Endodermal cell (in vitro differentiated cells): ENCODE measurements at regions not wholly inside any gene's neighbourhood (a gene's known extent, or its start where the extent isn't known, plus 50 kb on each side); places are given as distances from the start of the nearest gene placed in this dataset.
A peak's percentile ranks its signal among the peaks of the same experiment; 100 is the strongest.

Experiments
- DNase-seq: peaks from one replicate; pipeline ENCODE4 v3.0.0-alpha.2; 2017
- H3K27ac ChIP-seq: 2 replicates; pipeline ENCODE4 v1.5.1; 2013; ENCODE audit warnings: mild to moderate bottlenecking, low read depth, low read length, moderate library complexity
- H3K27me3 ChIP-seq: 2 replicates; pipeline ENCODE4 v1.6.1; 2013; ENCODE audit warnings: mild to moderate bottlenecking, low read length, moderate library complexity; ENCODE audit not compliant: insufficient read depth, control insufficient read depth, poor library complexity, severe bottlenecking
- H3K36me3 ChIP-seq: 2 replicates; pipeline ENCODE4 v1.7.0; 2013; ENCODE audit warnings: mild to moderate bottlenecking, low read length, moderate library complexity; ENCODE audit not compliant: control insufficient read depth, insufficient read depth
- H3K4me1 ChIP-seq: one replicate; pipeline ENCODE4 v1.7.0; 2013; ENCODE audit warnings: low read length; ENCODE audit not compliant: control insufficient read depth, insufficient read depth
- H3K4me3 ChIP-seq: 2 replicates; pipeline ENCODE4 v1.5.1; 2013; ENCODE audit warnings: mild to moderate bottlenecking, low read length, moderate library complexity
- H3K9ac ChIP-seq: 2 replicates; pipeline ENCODE4 v1.6.1; 2013; ENCODE audit warnings: mild to moderate bottlenecking, low read length, moderate library complexity; ENCODE audit not compliant: poor library complexity, severe bottlenecking; ENCODE audit errors: extremely low read depth
- H3K9me3 ChIP-seq: 2 replicates; pipeline ENCODE4 v1.6.1; 2013; ENCODE audit warnings: mild to moderate bottlenecking, low read length, moderate library complexity; ENCODE audit not compliant: control insufficient read depth
- H3K27ac Mint-ChIP-seq: 2 replicates; pipeline ENCODE4 v1.8.0; 2020; ENCODE audit warnings: mixed read lengths
- H3K27me3 Mint-ChIP-seq: 2 replicates; pipeline ENCODE4 v1.8.0; 2021; ENCODE audit warnings: mild to moderate bottlenecking, mixed read lengths; ENCODE audit not compliant: insufficient read depth
- H3K36me3 Mint-ChIP-seq: 2 replicates; pipeline ENCODE4 v1.8.0; 2020; ENCODE audit warnings: low read depth, mixed read lengths
- H3K4me1 Mint-ChIP-seq: 2 replicates; pipeline ENCODE4 v1.8.0; 2020; ENCODE audit warnings: mixed read lengths
- H3K4me3 Mint-ChIP-seq: 2 replicates; pipeline ENCODE4 v1.8.0; 2020; ENCODE audit warnings: mild to moderate bottlenecking, moderate library complexity, mixed read lengths
- H3K9me3 Mint-ChIP-seq: 2 replicates; pipeline ENCODE4 v1.8.0; 2020; ENCODE audit warnings: mild to moderate bottlenecking, mixed read lengths
- WGBS, 2 experiments: methylation state at CpG; one replicate each; pipeline versions ENCODE4 v1.1.5 to v1.1.7; 2013; ENCODE audit warnings: missing lambda C conversion rate in 2 of 2, mixed read lengths in 1 of 2; ENCODE audit not compliant: insufficient coverage in 1 of 2, insufficient read length in 1 of 2; 5-methylcytosine and 5-hydroxymethylcytosine counted together
- TF ChIP-seq, protein P1 (sequence below): fragments of 200-600 bp; sonication (generic); conservative IDR thresholded peaks from 2 replicates; pipeline ENCODE4 v1.5.0; 2021; ENCODE audit warnings: antibody characterized with exemption, mild to moderate bottlenecking

DNA sequence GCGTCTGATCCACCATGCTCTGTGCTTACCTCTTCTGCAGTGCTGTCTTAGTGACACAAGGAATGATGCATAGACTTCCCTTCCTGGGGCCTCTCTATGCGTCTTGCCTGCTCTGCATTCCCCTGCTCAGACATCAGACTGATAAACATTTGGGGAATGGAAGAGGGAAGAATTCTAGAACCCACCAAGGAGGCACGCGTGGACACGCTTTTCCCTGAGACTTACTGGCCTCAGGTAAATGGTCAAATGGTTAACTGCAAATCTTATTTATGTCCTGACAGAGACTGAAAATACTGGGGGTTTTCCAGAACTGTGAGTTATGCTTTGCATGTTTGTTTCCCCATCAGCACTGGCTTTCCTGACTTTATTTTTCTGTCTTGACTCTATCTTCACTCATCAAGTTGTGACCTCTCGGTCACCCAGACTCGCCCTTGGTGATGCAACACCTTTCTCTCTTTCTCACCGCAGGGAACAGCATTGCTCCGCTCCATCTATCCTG, 285.9 kb upstream of the FZD8 start:
- peaks cover 5% of the 10 kb centered on the region for H3K4me1 ChIP-seq
- no peaks in the 10 kb centered on the region for H3K9me3 ChIP-seq
- Mint-ChIP-seq H3K4me1 (peaks cover 43% of the 10 kb centered on the region), H3K36me3 (no peaks in the 10 kb centered on the region), H3K27me3 (peaks cover 7% of the 10 kb centered on the region), H3K4me3 (no peak overlapping the region), H3K27ac (no peak overlapping the region), H3K9me3 (no peaks in the 10 kb centered on the region)
- no peaks in the 10 kb centered on the region for H3K36me3 ChIP-seq
- no peak overlapping the region for H3K27ac ChIP-seq
- TF ChIP-seq, protein P1, sequence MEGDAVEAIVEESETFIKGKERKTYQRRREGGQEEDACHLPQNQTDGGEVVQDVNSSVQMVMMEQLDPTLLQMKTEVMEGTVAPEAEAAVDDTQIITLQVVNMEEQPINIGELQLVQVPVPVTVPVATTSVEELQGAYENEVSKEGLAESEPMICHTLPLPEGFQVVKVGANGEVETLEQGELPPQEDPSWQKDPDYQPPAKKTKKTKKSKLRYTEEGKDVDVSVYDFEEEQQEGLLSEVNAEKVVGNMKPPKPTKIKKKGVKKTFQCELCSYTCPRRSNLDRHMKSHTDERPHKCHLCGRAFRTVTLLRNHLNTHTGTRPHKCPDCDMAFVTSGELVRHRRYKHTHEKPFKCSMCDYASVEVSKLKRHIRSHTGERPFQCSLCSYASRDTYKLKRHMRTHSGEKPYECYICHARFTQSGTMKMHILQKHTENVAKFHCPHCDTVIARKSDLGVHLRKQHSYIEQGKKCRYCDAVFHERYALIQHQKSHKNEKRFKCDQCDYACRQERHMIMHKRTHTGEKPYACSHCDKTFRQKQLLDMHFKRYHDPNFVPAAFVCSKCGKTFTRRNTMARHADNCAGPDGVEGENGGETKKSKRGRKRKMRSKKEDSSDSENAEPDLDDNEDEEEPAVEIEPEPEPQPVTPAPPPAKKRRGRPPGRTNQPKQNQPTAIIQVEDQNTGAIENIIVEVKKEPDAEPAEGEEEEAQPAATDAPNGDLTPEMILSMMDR: no peak
- H3K4me3 ChIP-seq: no peak overlapping the region
- H3K9ac ChIP-seq: no peak overlapping the region
- no peaks in the 10 kb centered on the region for H3K27me3 ChIP-seq
- WGBS, 2 experiments: 89 to 91% methylated on average over 6 to 9 of the region's 9 CpGs
- no peak for DNase-seq

DNA sequence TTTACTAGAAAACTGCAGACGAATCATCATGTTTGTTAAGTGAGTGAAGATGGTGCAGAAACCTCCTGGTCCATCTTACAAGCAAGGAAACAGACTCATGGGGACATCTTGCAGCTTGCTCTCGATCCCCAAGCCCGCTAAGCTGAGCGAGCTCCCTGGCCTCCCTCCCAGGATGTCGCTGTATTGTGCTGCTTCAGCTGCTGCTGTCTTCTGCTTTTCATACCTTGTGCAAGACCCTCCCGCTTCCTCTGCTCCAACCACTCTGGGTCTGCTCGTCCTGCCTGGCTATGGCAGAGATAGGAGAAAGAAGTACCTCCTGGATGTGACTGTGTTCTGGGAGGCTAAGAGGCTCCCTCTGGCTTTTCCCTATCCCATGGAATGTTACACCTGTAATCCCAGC, 285.2 kb upstream of the FZD8 start:
- Mint-ChIP-seq H3K9me3 (no peaks in the 10 kb centered on the region), H3K4me3 (no peak overlapping the region), H3K27ac (no peak overlapping the region), H3K27me3 (peaks cover 1% of the 10 kb centered on the region), H3K36me3 (no peaks in the 10 kb centered on the region), H3K4me1 (peaks cover 40% of the 10 kb centered on the region)
- Histone ChIP-seq H3K36me3 (no peaks in the 10 kb centered on the region), H3K4me1 (peaks cover 5% of the 10 kb centered on the region), H3K27me3 (no peaks in the 10 kb centered on the region), H3K27ac (no peak overlapping the region), H3K9me3 (no peaks in the 10 kb centered on the region), H3K9ac (no peak overlapping the region), H3K4me3 (no peak overlapping the region)
- peak; percentile 75 for DNase-seq
- WGBS, 2 experiments: 89 to 90% methylated on average over 2 to 7 of the region's 7 CpGs
- TF ChIP-seq, protein P1: no peak

DNA sequence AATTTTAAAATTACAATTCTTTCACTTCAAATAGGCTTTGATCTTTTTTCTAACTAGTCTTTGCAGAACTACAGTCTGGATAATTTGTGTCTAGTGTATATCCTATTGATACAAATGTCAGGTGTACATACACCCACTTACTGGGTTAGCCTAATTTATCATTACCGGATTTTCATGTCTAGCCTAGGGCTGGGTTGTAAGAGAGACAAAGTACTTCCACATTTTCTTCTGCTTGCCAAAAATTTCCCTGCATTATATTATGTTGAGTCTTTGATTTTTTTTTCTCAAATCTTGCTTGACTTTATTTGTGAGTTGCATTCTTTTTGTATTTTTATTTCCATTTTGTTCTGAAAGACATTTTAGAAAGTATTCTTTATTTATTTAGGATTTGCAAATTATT, 284.8 kb upstream of the FZD8 start:
- Mint-ChIP-seq H3K36me3 (no peaks in the 10 kb centered on the region), H3K27ac (no peak overlapping the region), H3K27me3 (no peaks in the 10 kb centered on the region), H3K4me3 (no peak overlapping the region), H3K4me1 (peaks cover 40% of the 10 kb centered on the region), H3K9me3 (no peaks in the 10 kb centered on the region)
- Histone ChIP-seq H3K4me1 (peaks cover 5% of the 10 kb centered on the region), H3K27me3 (no peaks in the 10 kb centered on the region), H3K9me3 (no peaks in the 10 kb centered on the region), H3K36me3 (no peaks in the 10 kb centered on the region), H3K9ac (no peak overlapping the region), H3K27ac (no peak overlapping the region), H3K4me3 (no peak overlapping the region)
- WGBS, 2 experiments: 86% methylated on average over 1 of the region's 1 CpG; no CpG with 5 or more reads in 1 of the 2 experiments
- TF ChIP-seq, protein P1: no peak
- DNase-seq: no peak
